ENCODE measurements at regions not wholly inside any gene's neighbourhood (a gene's known extent, or its start where the extent isn't known, plus 50 kb on each side); places are given as distances from the start of the nearest gene placed in this dataset.

GRCh38 chr11:100562128-100562527, 125.0 kb upstream of the ARHGAP42 start:
- no peak overlapping the region for H3K27ac Mint-ChIP-seq (ENCODE audit: unreplicated experiment)
- no peaks in the 10 kb centered on the region for H3K9me3 Mint-ChIP-seq (ENCODE audit: unreplicated experiment)
- H3K4me3 Mint-ChIP-seq (ENCODE audit: unreplicated experiment), result no peak overlapping the region
- peaks cover 7% of the 10 kb centered on the region for H3K4me1 Mint-ChIP-seq (ENCODE audit: unreplicated experiment)
- TF ChIP-seq CTCF (IDR thresholded peaks at IDR 0.05; ENCODE audit: unreplicated experiment), result no peak
- no peak for DNase-seq (ENCODE audit: low spot score)
- no peaks in the 10 kb centered on the region for H3K36me3 Mint-ChIP-seq (ENCODE audit: low read depth, unreplicated experiment)
- H3K27me3 Mint-ChIP-seq (ENCODE audit: unreplicated experiment), result no peaks in the 10 kb centered on the region

GRCh38 chr11:100563541-100564280, 123.4 kb upstream of the ARHGAP42 start:
- no peak for DNase-seq (ENCODE audit: low spot score)
- Mint-ChIP-seq H3K27me3 (ENCODE audit: unreplicated experiment) (no peaks in the 10 kb centered on the region), H3K27ac (ENCODE audit: unreplicated experiment) (no peak overlapping the region), H3K9me3 (ENCODE audit: unreplicated experiment) (no peaks in the 10 kb centered on the region), H3K4me3 (ENCODE audit: unreplicated experiment) (no peak overlapping the region), H3K4me1 (ENCODE audit: unreplicated experiment) (peaks cover 7% of the 10 kb centered on the region), H3K36me3 (ENCODE audit: low read depth, unreplicated experiment) (no peaks in the 10 kb centered on the region)
- TF ChIP-seq CTCF (IDR thresholded peaks at IDR 0.05; ENCODE audit: unreplicated experiment), result no peak

DNA sequence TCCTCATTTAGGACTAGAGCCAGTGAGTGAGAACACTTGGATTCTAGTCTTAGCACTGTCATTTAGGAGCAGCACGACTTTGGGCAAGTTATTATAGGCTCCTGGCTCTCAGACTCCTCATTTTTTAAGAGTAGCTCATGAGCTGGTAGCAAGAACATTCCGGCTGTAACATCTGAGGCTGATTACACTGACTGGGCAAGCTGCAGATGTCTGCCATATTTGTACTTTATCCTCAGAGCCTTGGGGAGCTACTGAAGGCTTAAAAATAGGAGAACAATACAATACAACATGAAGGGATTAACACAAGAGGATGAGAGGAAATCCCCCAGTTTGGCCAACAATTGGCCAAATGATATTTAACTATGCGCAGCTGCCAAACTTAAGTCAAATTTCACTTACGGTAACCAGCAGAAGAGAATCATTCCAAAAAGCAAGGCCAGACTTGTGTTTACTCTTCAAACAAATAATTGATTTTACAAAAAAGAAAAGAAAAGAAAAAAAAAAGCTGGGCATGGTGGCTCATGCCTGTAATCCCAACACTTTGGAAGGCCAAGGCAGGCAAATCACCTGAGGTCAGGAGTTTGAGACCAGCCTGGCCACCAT, 113.1 kb upstream of the ARHGAP42 start:
- Mint-ChIP-seq H3K36me3 (ENCODE audit: low read depth, unreplicated experiment) (no peaks in the 10 kb centered on the region), H3K27me3 (ENCODE audit: unreplicated experiment) (no peaks in the 10 kb centered on the region), H3K4me1 (ENCODE audit: unreplicated experiment) (no peaks in the 10 kb centered on the region), H3K4me3 (ENCODE audit: unreplicated experiment) (no peak overlapping the region), H3K27ac (ENCODE audit: unreplicated experiment) (no peak overlapping the region), H3K9me3 (ENCODE audit: unreplicated experiment) (no peaks in the 10 kb centered on the region)
- no peak for DNase-seq (ENCODE audit: low spot score)
- no peak for TF ChIP-seq CTCF (IDR thresholded peaks at IDR 0.05; ENCODE audit: unreplicated experiment)

GRCh38 chr11:100574894-100575769, 112.0 kb upstream of the ARHGAP42 start:
- H3K9me3 Mint-ChIP-seq (ENCODE audit: unreplicated experiment), result no peaks in the 10 kb centered on the region
- H3K4me1 Mint-ChIP-seq (ENCODE audit: unreplicated experiment), result no peaks in the 10 kb centered on the region
- H3K27me3 Mint-ChIP-seq (ENCODE audit: unreplicated experiment), result no peaks in the 10 kb centered on the region
- H3K27ac Mint-ChIP-seq (ENCODE audit: unreplicated experiment), result no peak overlapping the region
- no peak overlapping the region for H3K4me3 Mint-ChIP-seq (ENCODE audit: unreplicated experiment)
- no peak for TF ChIP-seq CTCF (IDR thresholded peaks at IDR 0.05; ENCODE audit: unreplicated experiment)
- H3K36me3 Mint-ChIP-seq (ENCODE audit: low read depth, unreplicated experiment), result no peaks in the 10 kb centered on the region
- no peak for DNase-seq (ENCODE audit: low spot score)

Data from endothelial cell (in vitro differentiated cells).